ENCODE measurements at regions not wholly inside any gene's neighbourhood (a gene's known extent, or its start where the extent isn't known, plus 50 kb on each side); places are given as distances from the start of the nearest gene placed in this dataset.
A peak's percentile ranks its signal among the peaks of the same experiment; 100 is the strongest.

GRCh38 chr2:222055328-222055727 is 243.5 kb downstream of the PAX3 start:
- Histone ChIP-seq H3K36me3 (ENCODE audit: control insufficient read depth, insufficient read depth, low read length) (no peaks in the 10 kb centered on the region), H3K9me3 (ENCODE audit: control insufficient read depth, insufficient read depth, low read depth, low read length) (no peaks in the 10 kb centered on the region), H2AFZ (ENCODE audit: low read length) (no peak overlapping the region), H3K4me3 (replicated peaks in 1 of 4; ENCODE audit: control extremely low read depth in 1 of 4, insufficient read depth in 1 of 4, low read depth in 3 of 4, low read length in 4 of 4) (no peak overlapping the region), H3K9ac (ENCODE audit: insufficient read depth, low read length) (no peak overlapping the region), H3K79me2 (ENCODE audit: control insufficient read depth, insufficient read depth, low read length) (no peaks in the 10 kb centered on the region), H3K27ac (ENCODE audit: insufficient read depth, low read length) (no peak overlapping the region), H4K20me1 (ENCODE audit: control insufficient read depth, extremely low read depth, insufficient read depth, low read length) (no peaks in the 10 kb centered on the region), H3K4me1 (ENCODE audit: control insufficient read depth, extremely low read depth, insufficient read depth, low read length) (no peaks in the 10 kb centered on the region), H3K4me2 (ENCODE audit: extremely low read depth, insufficient read depth, low read length) (no peak overlapping the region), H3K27me3 (ENCODE audit: control insufficient read depth, insufficient read depth, low read length) (no peaks in the 10 kb centered on the region)
- TF ChIP-seq, protein P1, sequence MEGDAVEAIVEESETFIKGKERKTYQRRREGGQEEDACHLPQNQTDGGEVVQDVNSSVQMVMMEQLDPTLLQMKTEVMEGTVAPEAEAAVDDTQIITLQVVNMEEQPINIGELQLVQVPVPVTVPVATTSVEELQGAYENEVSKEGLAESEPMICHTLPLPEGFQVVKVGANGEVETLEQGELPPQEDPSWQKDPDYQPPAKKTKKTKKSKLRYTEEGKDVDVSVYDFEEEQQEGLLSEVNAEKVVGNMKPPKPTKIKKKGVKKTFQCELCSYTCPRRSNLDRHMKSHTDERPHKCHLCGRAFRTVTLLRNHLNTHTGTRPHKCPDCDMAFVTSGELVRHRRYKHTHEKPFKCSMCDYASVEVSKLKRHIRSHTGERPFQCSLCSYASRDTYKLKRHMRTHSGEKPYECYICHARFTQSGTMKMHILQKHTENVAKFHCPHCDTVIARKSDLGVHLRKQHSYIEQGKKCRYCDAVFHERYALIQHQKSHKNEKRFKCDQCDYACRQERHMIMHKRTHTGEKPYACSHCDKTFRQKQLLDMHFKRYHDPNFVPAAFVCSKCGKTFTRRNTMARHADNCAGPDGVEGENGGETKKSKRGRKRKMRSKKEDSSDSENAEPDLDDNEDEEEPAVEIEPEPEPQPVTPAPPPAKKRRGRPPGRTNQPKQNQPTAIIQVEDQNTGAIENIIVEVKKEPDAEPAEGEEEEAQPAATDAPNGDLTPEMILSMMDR (conservative IDR thresholded peaks at IDR 0.05 in 1 of 2, IDR thresholded peaks at IDR 0.05 in 1 of 2; ENCODE audit: low read depth in 1 of 2, low read length in 2 of 2): no peak
- TF ChIP-seq EZH2 (IDR thresholded peaks at IDR 0.05; ENCODE audit: low read length, missing control alignments): no peak
- no peak for DNase-seq (ENCODE audit: low read depth in 2 of 2)

DNA sequence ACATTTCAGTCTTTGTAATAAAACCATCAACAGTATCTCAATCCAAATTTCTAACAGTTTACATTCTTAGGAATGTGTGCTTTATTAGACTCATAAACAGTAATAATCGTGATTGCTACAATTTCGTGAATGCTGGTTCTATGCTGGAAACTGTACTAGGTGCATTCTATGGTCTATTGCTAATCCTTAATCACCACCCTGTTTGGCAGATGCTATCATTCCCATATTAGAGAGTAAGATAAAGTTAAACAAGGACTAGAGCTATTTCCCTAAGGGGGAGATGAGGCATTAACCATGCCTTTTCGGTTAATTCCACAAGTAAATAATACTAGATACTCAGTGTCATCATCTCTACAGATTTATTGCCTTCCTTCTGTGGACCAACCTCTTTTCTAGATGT is 244.0 kb downstream of the PAX3 start:
- Histone ChIP-seq H3K4me2 (ENCODE audit: extremely low read depth, insufficient read depth, low read length) (no peak overlapping the region), H3K4me1 (ENCODE audit: control insufficient read depth, extremely low read depth, insufficient read depth, low read length) (no peaks in the 10 kb centered on the region), H3K9me3 (ENCODE audit: control insufficient read depth, insufficient read depth, low read depth, low read length) (no peaks in the 10 kb centered on the region), H2AFZ (ENCODE audit: low read length) (no peak overlapping the region), H3K4me3 (replicated peaks in 1 of 4; ENCODE audit: control extremely low read depth in 1 of 4, insufficient read depth in 1 of 4, low read depth in 3 of 4, low read length in 4 of 4) (no peak overlapping the region), H3K36me3 (ENCODE audit: control insufficient read depth, insufficient read depth, low read length) (no peaks in the 10 kb centered on the region), H3K9ac (ENCODE audit: insufficient read depth, low read length) (no peak overlapping the region), H3K27me3 (ENCODE audit: control insufficient read depth, insufficient read depth, low read length) (no peaks in the 10 kb centered on the region), H3K27ac (ENCODE audit: insufficient read depth, low read length) (no peak overlapping the region), H3K79me2 (ENCODE audit: control insufficient read depth, insufficient read depth, low read length) (no peaks in the 10 kb centered on the region), H4K20me1 (ENCODE audit: control insufficient read depth, extremely low read depth, insufficient read depth, low read length) (no peaks in the 10 kb centered on the region)
- no peak for DNase-seq (ENCODE audit: low read depth in 2 of 2)
- TF ChIP-seq EZH2 (IDR thresholded peaks at IDR 0.05; ENCODE audit: low read length, missing control alignments): no peak
- TF ChIP-seq, protein P1 (conservative IDR thresholded peaks at IDR 0.05 in 1 of 2, IDR thresholded peaks at IDR 0.05 in 1 of 2; ENCODE audit: low read depth in 1 of 2, low read length in 2 of 2): no peak

DNA sequence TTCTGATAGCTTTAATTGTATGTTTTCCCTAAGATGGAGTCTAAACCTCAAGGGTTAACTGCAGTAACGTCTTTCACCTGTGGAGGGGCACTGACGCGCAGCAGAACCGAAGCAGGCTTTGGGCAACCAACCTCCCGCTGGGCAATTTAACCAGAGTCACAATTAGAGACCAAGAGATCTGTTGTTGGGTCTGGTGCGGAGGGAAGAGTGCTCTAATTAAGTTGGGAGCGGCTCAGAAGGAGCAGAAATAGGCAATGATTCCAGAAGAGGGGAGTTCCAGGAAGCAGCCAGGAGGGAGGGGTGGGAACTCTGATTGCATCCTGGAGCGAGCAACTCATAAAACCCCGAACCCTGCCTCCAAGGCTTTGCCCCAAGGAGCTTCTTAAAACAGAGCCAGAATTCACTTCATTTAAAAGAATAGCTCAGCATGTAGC is 245.8 kb downstream of the PAX3 start:
- no peak for DNase-seq (ENCODE audit: low read depth in 2 of 2)
- Histone ChIP-seq H3K9me3 (ENCODE audit: control insufficient read depth, insufficient read depth, low read depth, low read length) (no peaks in the 10 kb centered on the region), H3K27ac (ENCODE audit: insufficient read depth, low read length) (no peak overlapping the region), H3K4me3 (replicated peaks in 1 of 4; ENCODE audit: control extremely low read depth in 1 of 4, insufficient read depth in 1 of 4, low read depth in 3 of 4, low read length in 4 of 4) (no peak overlapping the region), H4K20me1 (ENCODE audit: control insufficient read depth, extremely low read depth, insufficient read depth, low read length) (no peaks in the 10 kb centered on the region), H3K4me2 (ENCODE audit: extremely low read depth, insufficient read depth, low read length) (no peak overlapping the region), H3K9ac (ENCODE audit: insufficient read depth, low read length) (no peak overlapping the region), H3K27me3 (ENCODE audit: control insufficient read depth, insufficient read depth, low read length) (no peaks in the 10 kb centered on the region), H2AFZ (ENCODE audit: low read length) (no peak overlapping the region), H3K36me3 (ENCODE audit: control insufficient read depth, insufficient read depth, low read length) (no peaks in the 10 kb centered on the region), H3K79me2 (ENCODE audit: control insufficient read depth, insufficient read depth, low read length) (no peaks in the 10 kb centered on the region), H3K4me1 (ENCODE audit: control insufficient read depth, extremely low read depth, insufficient read depth, low read length) (no peaks in the 10 kb centered on the region)
- TF ChIP-seq, protein P1 (conservative IDR thresholded peaks at IDR 0.05 in 1 of 2, IDR thresholded peaks at IDR 0.05 in 1 of 2; ENCODE audit: low read depth in 1 of 2, low read length in 2 of 2): peak in 1 of 2 donors; percentile 16
- TF ChIP-seq EZH2 (IDR thresholded peaks at IDR 0.05; ENCODE audit: low read length, missing control alignments): no peak
